Epithelial cell of proximal tubule (primary cell): ENCODE measurements at regions not wholly inside any gene's neighbourhood (a gene's known extent, or its start where the extent isn't known, plus 50 kb on each side); places are given as distances from the start of the nearest gene placed in this dataset.
"Not testable (repeated sequence)": the region's sequence is repeated elsewhere in the genome, so short reads cannot be mapped to it uniquely, and the experiment has no call there.

ENCODE experiments used
- DNase-seq: peaks from one replicate; pipeline ENCODE4 v3.0.0-alpha.2; 2011; ENCODE audit warnings: low read depth
- H3K4me3 ChIP-seq: 2 replicates; pipeline ENCODE4 v1.5.1; 2011; ENCODE audit warnings: low read depth, mild to moderate bottlenecking, low read length
- TF ChIP-seq, protein P1 (sequence below): conservative IDR thresholded peaks from 2 replicates; pipeline ENCODE4 v1.5.1; 2012; ENCODE audit warnings: low read depth, mild to moderate bottlenecking, low read length

DNA sequence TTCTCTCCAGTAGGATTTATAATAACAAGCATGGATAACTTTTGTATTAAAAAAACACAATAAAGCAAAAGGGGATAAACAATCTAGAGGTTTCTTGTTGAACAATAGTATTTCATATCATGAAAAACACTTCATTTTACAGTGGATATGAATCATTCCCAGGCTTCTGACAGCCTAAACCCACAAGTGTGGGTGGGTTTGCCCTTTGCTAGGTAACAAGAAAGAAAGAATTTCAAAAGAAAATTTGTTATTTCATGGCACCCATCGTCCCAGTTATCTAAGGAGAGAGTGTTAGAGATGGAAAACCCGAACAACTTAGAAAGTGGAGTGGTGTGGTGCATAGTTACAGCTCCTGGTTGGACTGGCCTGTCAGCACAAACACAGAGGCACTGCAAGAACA is 76.1 kb upstream of the GPR6 start:
- H3K4me3 ChIP-seq: no peak overlapping the region
- DNase-seq: no peak
- TF ChIP-seq, protein P1, sequence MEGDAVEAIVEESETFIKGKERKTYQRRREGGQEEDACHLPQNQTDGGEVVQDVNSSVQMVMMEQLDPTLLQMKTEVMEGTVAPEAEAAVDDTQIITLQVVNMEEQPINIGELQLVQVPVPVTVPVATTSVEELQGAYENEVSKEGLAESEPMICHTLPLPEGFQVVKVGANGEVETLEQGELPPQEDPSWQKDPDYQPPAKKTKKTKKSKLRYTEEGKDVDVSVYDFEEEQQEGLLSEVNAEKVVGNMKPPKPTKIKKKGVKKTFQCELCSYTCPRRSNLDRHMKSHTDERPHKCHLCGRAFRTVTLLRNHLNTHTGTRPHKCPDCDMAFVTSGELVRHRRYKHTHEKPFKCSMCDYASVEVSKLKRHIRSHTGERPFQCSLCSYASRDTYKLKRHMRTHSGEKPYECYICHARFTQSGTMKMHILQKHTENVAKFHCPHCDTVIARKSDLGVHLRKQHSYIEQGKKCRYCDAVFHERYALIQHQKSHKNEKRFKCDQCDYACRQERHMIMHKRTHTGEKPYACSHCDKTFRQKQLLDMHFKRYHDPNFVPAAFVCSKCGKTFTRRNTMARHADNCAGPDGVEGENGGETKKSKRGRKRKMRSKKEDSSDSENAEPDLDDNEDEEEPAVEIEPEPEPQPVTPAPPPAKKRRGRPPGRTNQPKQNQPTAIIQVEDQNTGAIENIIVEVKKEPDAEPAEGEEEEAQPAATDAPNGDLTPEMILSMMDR: no peak

DNA sequence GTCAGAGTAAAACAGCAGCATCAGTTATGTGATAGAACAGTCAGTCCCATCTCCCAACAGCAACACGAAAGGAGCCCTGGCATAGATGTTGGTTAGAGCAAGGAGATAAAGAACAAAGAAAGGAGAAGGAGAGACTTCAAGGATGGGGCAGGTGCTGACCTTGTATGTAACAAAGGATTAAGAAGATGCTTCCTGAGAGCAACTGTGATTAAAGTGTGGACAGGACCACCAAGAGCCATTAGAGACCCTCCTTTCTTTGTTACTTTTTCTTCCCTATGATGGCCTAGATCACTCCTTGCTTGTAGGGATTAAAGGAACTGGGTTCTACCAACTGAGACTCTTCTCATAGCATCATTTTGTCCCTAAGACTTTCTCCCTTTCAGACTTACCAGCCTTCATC is 75.2 kb upstream of the GPR6 start:
- TF ChIP-seq, protein P1: no peak
- no peak for DNase-seq
- H3K4me3 ChIP-seq: no peak overlapping the region

DNA sequence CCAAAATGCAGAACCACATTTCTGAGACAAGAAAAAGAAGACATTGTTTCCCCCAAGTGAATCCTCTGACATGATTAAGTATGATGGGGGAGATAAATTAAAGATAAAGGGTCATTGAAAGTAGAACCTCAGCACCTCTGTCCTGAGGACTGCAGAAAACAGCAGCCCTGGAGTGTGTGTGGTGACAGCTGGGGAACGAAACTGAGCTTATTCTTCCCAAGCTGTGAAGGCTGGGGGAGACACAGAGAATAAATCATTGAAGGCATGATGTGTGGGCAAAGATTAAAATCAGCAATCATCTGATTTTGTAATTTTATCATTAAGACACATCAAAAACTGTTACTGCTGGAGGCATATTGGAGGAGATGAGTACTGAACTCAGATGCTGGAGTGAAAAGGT is 67.5 kb upstream of the GPR6 start:
- TF ChIP-seq, protein P1: no peak
- no peak overlapping the region for H3K4me3 ChIP-seq
- no peak for DNase-seq

DNA sequence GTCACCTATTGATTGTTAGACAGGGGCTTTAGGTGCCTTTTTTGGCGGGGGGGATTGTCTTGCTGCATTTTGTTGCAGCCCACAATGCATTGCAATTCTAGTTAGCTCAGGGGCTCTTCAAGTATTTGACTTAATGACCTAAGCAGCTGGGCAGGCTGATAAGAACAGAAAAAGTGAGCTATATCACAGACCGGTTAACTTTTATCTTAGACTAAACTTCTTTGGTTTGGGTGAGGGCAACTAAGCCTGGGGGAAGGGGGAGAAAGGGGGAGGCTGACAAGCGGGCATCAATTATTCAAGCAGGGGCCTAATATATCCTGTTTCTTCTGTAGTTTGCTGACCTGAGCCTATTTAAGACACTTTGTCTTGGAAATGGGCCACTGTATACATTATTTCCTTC is 66.0 kb upstream of the GPR6 start:
- H3K4me3 ChIP-seq: no peak overlapping the region
- no peak for DNase-seq
- TF ChIP-seq, protein P1: no peak

DNA sequence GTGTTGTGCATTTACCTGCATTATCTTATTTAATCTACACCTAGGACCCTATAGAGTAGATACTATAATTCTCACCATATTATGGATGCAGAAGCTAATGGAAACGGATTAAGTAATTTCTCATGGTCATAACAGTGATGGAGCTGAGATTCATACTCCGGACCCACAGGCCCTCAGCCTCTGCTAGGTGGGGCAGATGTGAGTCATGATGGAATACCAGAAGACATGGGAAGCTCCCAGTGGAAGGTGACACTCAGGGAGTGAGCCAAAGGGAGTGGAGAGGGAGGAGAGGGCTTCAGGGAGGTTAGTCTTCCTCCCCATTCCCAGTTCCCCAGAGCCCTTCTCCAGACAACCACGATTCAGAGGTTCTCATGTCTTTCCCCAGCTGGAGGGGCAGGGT is 65.2 kb upstream of the GPR6 start:
- DNase-seq: no peak
- TF ChIP-seq, protein P1: no peak
- no peak overlapping the region for H3K4me3 ChIP-seq

DNA sequence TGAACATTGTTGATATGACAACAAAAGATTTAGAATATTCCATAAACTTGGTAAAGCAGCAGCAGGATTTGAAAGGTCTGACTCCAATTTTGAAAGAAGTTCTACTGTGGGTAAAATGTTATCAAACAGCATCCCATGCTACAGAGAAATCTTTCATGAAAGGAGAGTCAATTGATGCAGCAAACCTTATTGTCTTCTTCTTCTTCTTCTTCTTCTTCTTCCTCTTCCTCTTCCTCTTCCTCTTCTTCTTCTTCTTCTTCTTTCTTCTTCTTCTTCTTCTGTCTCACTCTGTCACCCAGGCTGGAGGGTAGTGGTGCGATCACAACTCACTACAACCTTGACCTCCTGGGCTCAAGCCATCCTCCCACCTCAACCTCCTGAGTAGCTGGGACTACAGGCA is 62.4 kb upstream of the GPR6 start:
- H3K4me3 ChIP-seq, DNase-seq: not testable (repeated sequence)

DNA sequence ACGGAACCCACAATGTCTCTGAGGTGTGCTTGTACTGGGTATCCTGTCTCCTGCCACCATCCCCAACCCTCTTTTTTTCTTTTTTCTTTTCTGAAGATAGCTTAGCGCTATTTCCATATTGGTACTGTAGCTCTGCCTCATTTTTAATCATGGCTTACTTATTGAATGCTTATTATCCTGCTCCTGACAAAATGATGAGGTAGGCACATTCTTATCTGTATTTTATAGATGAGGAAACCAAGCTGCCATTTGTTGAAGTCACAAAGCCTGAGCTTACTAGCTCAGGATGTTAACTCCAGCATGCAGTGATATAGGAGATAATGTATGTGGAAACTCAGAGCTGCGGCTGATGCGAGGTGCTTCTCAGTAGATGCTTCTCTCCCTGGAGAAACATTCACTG is 61.4 kb upstream of the GPR6 start:
- H3K4me3 ChIP-seq: no peak overlapping the region
- TF ChIP-seq, protein P1: no peak
- DNase-seq: no peak

DNA sequence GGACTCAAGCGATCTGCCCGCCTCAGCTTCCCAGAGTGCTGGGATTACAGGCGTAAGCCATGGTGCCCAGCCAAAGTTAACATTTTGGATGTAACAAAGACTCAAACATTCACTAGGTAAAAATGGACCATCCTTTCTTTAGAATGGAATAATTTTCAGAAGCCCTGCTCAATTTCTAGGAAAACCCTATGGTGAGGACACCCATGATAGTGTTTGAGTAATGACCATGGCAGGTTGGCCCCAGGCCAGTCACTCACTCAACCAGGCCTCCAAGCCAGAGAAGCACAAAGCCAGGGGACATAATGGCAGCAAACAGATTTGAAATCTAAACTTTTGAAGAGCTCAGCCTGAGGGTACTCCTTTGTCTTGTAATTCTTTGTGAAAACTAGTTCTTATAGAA is 59.9 kb upstream of the GPR6 start:
- no peak for DNase-seq
- TF ChIP-seq, protein P1: no peak
- H3K4me3 ChIP-seq: no peak overlapping the region
